Liver (tissue), 8 donors: ENCODE measurements at regions not wholly inside any gene's neighbourhood (a gene's known extent, or its start where the extent isn't known, plus 50 kb on each side); places are given as distances from the start of the nearest gene placed in this dataset.

Source experiments
- DNase-seq: peaks from one replicate; pipeline ENCODE4 v3.0.0-alpha.2; 2017; ENCODE audit warnings: low spot score
- H3K27ac ChIP-seq, 2 donors: one replicate each; pipeline ENCODE4 v1.7.0; 2013; ENCODE audit warnings: inconsistent platforms in 2 of 2, low read length in 2 of 2, control low read depth in 1 of 2, low read depth in 1 of 2, mild to moderate bottlenecking in 1 of 2
- H3K27me3 ChIP-seq, 4 donors: one replicate each; pipeline versions ENCODE4 v1.6.1 to v1.7.0; 2013; ENCODE audit warnings: low read length in 3 of 4, inconsistent platforms in 1 of 4, mild to moderate bottlenecking in 1 of 4, moderate library complexity in 1 of 4; ENCODE audit not compliant: control insufficient read depth in 4 of 4, insufficient read depth in 4 of 4
- H3K36me3 ChIP-seq, 4 donors: one replicate each; pipeline versions ENCODE4 v1.6.1 to v1.7.0; 2013; ENCODE audit warnings: low read length in 3 of 4, mild to moderate bottlenecking in 3 of 4, low read depth in 1 of 4, moderate library complexity in 1 of 4; ENCODE audit not compliant: control insufficient read depth in 4 of 4, insufficient read depth in 3 of 4
- H3K4me1 ChIP-seq, 4 donors: one replicate each; pipeline versions ENCODE4 v1.6.1 to v1.7.0; 2013; ENCODE audit warnings: low read length in 3 of 4, mild to moderate bottlenecking in 3 of 4, moderate library complexity in 1 of 4; ENCODE audit not compliant: control insufficient read depth in 4 of 4, insufficient read depth in 4 of 4
- H3K4me3 ChIP-seq, 3 donors: one replicate each; pipeline versions ENCODE4 v1.6.1 to v1.7.0; 2013; ENCODE audit warnings: low read length in 3 of 3, control low read depth in 1 of 3, low read depth in 1 of 3, mild to moderate bottlenecking in 1 of 3
- H3K9ac ChIP-seq, 2 donors: one replicate each; pipeline ENCODE4 v1.7.0; 2013; ENCODE audit warnings: low read length in 2 of 2, mild to moderate bottlenecking in 2 of 2, moderate library complexity in 2 of 2, control low read depth in 1 of 2, low read depth in 1 of 2
- H3K9me3 ChIP-seq, 4 donors: one replicate each; pipeline versions ENCODE4 v1.6.1 to v1.7.0; 2013; ENCODE audit warnings: low read length in 3 of 4; ENCODE audit not compliant: control insufficient read depth in 4 of 4
- EGR1 ChIP-seq, 2 donors: IDR thresholded peaks; 2 replicates each; pipeline ENCODE4 v1.6.1; 2016 to 2018; ENCODE audit warnings: antibody characterized with exemption in 2 of 2, low read depth in 2 of 2
- FOXA1 ChIP-seq: IDR thresholded peaks from 2 replicates; pipeline ENCODE4 v1.6.1; 2016; ENCODE audit warnings: antibody characterized with exemption
- FOXA2 ChIP-seq: IDR thresholded peaks from 2 replicates; pipeline ENCODE4 v1.6.1; 2016; ENCODE audit warnings: antibody characterized with exemption
- GABPA ChIP-seq, 2 donors: IDR thresholded peaks in 1 of 2; conservative IDR thresholded peaks in 1 of 2; 2 replicates each; pipeline ENCODE4 v1.6.1; 2016; ENCODE audit warnings: antibody characterized with exemption in 2 of 2, mild to moderate bottlenecking in 1 of 2, moderate library complexity in 1 of 2
- HNF4A ChIP-seq, 2 donors: conservative IDR thresholded peaks; 2 replicates each; pipeline ENCODE4 v1.6.1; 2016; ENCODE audit warnings: antibody characterized with exemption in 2 of 2, mild to moderate bottlenecking in 2 of 2
- HNF4G ChIP-seq: IDR thresholded peaks from 2 replicates; pipeline ENCODE4 v1.6.1; 2016; ENCODE audit warnings: antibody characterized with exemption
- JUND ChIP-seq, 2 donors: IDR thresholded peaks; 2 replicates each; pipeline ENCODE4 v1.6.1; 2016; ENCODE audit warnings: antibody characterized with exemption in 2 of 2
- NR2F2 ChIP-seq: IDR thresholded peaks from 2 replicates; pipeline ENCODE4 v1.6.1; 2016; ENCODE audit warnings: antibody characterized with exemption
- RAD21 ChIP-seq, 2 donors: IDR thresholded peaks; 2 replicates each; pipeline ENCODE4 v1.6.1; 2016; ENCODE audit warnings: antibody characterized with exemption in 2 of 2, mild to moderate bottlenecking in 2 of 2
- RXRA ChIP-seq, 2 donors: IDR thresholded peaks; 2 replicates each; pipeline ENCODE4 v1.6.1; 2017 to 2018; ENCODE audit warnings: antibody characterized with exemption in 2 of 2, mild to moderate bottlenecking in 1 of 2
- SP1 ChIP-seq: IDR thresholded peaks from 2 replicates; pipeline ENCODE4 v1.6.1; 2018; ENCODE audit warnings: antibody characterized with exemption, mild to moderate bottlenecking
- TAF1 ChIP-seq: conservative IDR thresholded peaks from 2 replicates; pipeline ENCODE4 v1.6.1; 2016; ENCODE audit warnings: antibody characterized with exemption, mild to moderate bottlenecking
- YY1 ChIP-seq: IDR thresholded peaks from 2 replicates; pipeline ENCODE4 v1.6.1; 2016; ENCODE audit warnings: antibody characterized with exemption, mild to moderate bottlenecking
- ZBTB33 ChIP-seq: IDR thresholded peaks from 2 replicates; pipeline ENCODE4 v1.6.1; 2016; ENCODE audit warnings: antibody characterized with exemption
- WGBS: extraction: QIAGEN DNeasy Blood & Tissue Kit; methylation state at CpG from one replicate; pipeline ENCODE4 v1.1.7; 2013; 5-methylcytosine and 5-hydroxymethylcytosine counted together
- TF ChIP-seq, protein P1 (sequence below): IDR thresholded peaks from 2 replicates; pipeline ENCODE4 v1.6.1; 2016; ENCODE audit warnings: antibody characterized with exemption
- TF ChIP-seq, protein P2 (sequence below): fragments of 150-350 bp; IDR thresholded peaks from 2 replicates; pipeline ENCODE4 v1.5.1; 2017; ENCODE audit warnings: improper control_type of control experiment, low read depth, low read length; ENCODE audit not compliant: missing input control
- TF ChIP-seq, protein P3 (sequence below): IDR thresholded peaks from 2 replicates; pipeline ENCODE4 v1.6.1; 2016; ENCODE audit warnings: antibody characterized with exemption, mild to moderate bottlenecking
- TF ChIP-seq, protein P4 (sequence below): IDR thresholded peaks from 2 replicates; pipeline ENCODE4 v1.6.1; 2016; ENCODE audit warnings: antibody characterized with exemption
- donor health status: healthy.
- donor health status: healthy.
- donor health status: healthy.
- donor health status: healthy.
- donor health status: healthy.

GRCh38 chr20:50317609-50318008 is 127.0 kb downstream of the CEBPB start:
- no peak for DNase-seq
- WGBS = 82% methylated on average over 7 of the region's 7 CpGs
- TF ChIP-seq RXRA (IDR thresholded peaks at IDR 0.05) = no peak
- TF ChIP-seq, protein P1, sequence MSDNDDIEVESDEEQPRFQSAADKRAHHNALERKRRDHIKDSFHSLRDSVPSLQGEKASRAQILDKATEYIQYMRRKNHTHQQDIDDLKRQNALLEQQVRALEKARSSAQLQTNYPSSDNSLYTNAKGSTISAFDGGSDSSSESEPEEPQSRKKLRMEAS = no peak
- TF ChIP-seq, protein P2, sequence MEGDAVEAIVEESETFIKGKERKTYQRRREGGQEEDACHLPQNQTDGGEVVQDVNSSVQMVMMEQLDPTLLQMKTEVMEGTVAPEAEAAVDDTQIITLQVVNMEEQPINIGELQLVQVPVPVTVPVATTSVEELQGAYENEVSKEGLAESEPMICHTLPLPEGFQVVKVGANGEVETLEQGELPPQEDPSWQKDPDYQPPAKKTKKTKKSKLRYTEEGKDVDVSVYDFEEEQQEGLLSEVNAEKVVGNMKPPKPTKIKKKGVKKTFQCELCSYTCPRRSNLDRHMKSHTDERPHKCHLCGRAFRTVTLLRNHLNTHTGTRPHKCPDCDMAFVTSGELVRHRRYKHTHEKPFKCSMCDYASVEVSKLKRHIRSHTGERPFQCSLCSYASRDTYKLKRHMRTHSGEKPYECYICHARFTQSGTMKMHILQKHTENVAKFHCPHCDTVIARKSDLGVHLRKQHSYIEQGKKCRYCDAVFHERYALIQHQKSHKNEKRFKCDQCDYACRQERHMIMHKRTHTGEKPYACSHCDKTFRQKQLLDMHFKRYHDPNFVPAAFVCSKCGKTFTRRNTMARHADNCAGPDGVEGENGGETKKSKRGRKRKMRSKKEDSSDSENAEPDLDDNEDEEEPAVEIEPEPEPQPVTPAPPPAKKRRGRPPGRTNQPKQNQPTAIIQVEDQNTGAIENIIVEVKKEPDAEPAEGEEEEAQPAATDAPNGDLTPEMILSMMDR = no peak
- no peak for TF ChIP-seq FOXA2
- no peak for TF ChIP-seq JUND (IDR thresholded peaks at IDR 0.05)
- TF ChIP-seq FOXA1 = no peak
- TF ChIP-seq EGR1 (IDR thresholded peaks at IDR 0.05; ENCODE audit: low read depth in 2 of 2) = no peak

GRCh38 chr20:50318710-50319109 is 128.1 kb downstream of the CEBPB start:
- H3K36me3 ChIP-seq = no peaks in the 10 kb centered on the region
- H3K9ac ChIP-seq = no peak overlapping the region
- no peak overlapping the region for H3K27ac ChIP-seq
- H3K27me3 ChIP-seq = no peaks in the 10 kb centered on the region
- no peak overlapping the region for H3K4me3 ChIP-seq
- no peaks in the 10 kb centered on the region for H3K4me1 ChIP-seq
- 88% methylated on average over 8 of the region's 8 CpGs for WGBS
- no peak for DNase-seq
- no peak for TF ChIP-seq HNF4A (conservative IDR thresholded peaks at IDR 0.05)
- no peak for TF ChIP-seq RAD21 (IDR thresholded peaks at IDR 0.05)
- TF ChIP-seq HNF4G = no peak
- TF ChIP-seq SP1 = no peak
- no peak for TF ChIP-seq ZBTB33
- no peak for TF ChIP-seq GABPA (IDR thresholded peaks at IDR 0.05 in 1 of 2, conservative IDR thresholded peaks at IDR 0.05 in 1 of 2)
- no peak for TF ChIP-seq NR2F2
- TF ChIP-seq, protein P3, sequence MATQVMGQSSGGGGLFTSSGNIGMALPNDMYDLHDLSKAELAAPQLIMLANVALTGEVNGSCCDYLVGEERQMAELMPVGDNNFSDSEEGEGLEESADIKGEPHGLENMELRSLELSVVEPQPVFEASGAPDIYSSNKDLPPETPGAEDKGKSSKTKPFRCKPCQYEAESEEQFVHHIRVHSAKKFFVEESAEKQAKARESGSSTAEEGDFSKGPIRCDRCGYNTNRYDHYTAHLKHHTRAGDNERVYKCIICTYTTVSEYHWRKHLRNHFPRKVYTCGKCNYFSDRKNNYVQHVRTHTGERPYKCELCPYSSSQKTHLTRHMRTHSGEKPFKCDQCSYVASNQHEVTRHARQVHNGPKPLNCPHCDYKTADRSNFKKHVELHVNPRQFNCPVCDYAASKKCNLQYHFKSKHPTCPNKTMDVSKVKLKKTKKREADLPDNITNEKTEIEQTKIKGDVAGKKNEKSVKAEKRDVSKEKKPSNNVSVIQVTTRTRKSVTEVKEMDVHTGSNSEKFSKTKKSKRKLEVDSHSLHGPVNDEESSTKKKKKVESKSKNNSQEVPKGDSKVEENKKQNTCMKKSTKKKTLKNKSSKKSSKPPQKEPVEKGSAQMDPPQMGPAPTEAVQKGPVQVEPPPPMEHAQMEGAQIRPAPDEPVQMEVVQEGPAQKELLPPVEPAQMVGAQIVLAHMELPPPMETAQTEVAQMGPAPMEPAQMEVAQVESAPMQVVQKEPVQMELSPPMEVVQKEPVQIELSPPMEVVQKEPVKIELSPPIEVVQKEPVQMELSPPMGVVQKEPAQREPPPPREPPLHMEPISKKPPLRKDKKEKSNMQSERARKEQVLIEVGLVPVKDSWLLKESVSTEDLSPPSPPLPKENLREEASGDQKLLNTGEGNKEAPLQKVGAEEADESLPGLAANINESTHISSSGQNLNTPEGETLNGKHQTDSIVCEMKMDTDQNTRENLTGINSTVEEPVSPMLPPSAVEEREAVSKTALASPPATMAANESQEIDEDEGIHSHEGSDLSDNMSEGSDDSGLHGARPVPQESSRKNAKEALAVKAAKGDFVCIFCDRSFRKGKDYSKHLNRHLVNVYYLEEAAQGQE = no peak
- no peak for TF ChIP-seq YY1
- no peak for TF ChIP-seq FOXA1
- no peak for TF ChIP-seq TAF1
- no peak for TF ChIP-seq EGR1 (IDR thresholded peaks at IDR 0.05; ENCODE audit: low read depth in 2 of 2)
- no peak for TF ChIP-seq FOXA2
- TF ChIP-seq, protein P1 = no peak
- no peak for TF ChIP-seq JUND (IDR thresholded peaks at IDR 0.05)
- TF ChIP-seq, protein P2 = no peak
- TF ChIP-seq, protein P4, sequence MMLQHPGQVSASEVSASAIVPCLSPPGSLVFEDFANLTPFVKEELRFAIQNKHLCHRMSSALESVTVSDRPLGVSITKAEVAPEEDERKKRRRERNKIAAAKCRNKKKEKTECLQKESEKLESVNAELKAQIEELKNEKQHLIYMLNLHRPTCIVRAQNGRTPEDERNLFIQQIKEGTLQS = no peak
- H3K9me3 ChIP-seq = no peaks in the 10 kb centered on the region

More at GRCh38 chr20:50317609-50318008, 127.0 kb downstream of the CEBPB start:
- Histone ChIP-seq H3K9me3 (no peaks in the 10 kb centered on the region), H3K4me1 (peaks cover 0 to 6% (median 3%) of the 10 kb centered on the region in 4 donors), H3K27ac (no peak overlapping the region), H3K9ac (no peak overlapping the region), H3K36me3 (no peaks in the 10 kb centered on the region), H3K4me3 (no peak overlapping the region), H3K27me3 (no peaks in the 10 kb centered on the region)
